CD4-positive, alpha-beta T cell treated with Interleukin-15 for 1 hour (primary cell): ENCODE measurements at regions not wholly inside any gene's neighbourhood (a gene's known extent, or its start where the extent isn't known, plus 50 kb on each side); places are given as distances from the start of the nearest gene placed in this dataset.
"Not testable (repeated sequence)": the region's sequence is repeated elsewhere in the genome, so short reads cannot be mapped to it uniquely, and the experiment has no call there.

Source experiments
- DNase-seq: peaks from one replicate; pipeline ENCODE4 v3.0.0-alpha.2; 2020

- no peak for DNase-seq
These were observed 117.5 kb downstream of the DACT1 start for GRCh38 chr14:58755031-58755925.

GRCh38 chr14:58760121-58760520 lies 122.4 kb downstream of the DACT1 start:
- no peak for DNase-seq

DNA sequence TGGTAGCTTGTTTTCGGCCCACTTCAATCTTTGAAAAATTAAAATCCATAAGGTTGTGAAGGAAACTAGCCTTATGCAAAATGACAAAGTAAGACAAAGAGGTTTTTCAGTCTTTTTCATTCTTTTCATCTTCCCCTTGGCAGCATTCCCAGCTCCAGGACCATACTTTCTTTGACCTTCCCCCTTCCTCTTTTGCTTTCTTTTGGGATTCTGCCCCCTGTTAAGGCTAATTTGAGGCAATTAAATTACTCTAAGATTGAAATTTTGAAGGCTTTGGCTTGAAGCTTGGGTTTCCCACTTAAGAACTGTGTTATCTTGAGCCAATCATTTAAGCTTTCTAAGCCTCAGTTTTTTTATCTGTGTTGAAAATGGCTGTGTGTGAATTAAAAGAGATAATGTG lies 124.9 kb downstream of the DACT1 start:
- no peak for DNase-seq

- no peak for DNase-seq
These were observed 125.4 kb downstream of the DACT1 start for GRCh38 chr14:58763210-58763609.

DNA sequence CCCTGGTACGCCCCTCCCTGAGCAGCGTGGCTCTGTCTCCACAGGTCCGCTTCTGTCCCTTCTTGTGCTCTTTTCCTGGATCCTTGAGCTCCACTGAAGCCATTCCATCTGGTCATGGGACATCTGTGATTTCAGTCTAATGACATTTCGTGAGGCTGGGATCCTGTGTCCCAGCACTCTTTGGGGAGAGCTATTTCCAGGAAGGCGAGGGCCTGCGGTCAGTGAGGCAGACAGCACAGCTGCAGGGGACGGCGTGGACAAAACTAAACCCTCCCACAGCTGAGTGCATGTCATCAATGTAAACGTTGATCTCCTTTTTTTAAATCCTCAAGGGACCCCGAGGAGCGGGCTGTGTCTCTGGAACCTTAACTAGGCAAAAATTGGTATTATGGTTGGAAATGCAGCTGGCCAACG lies 127.7 kb downstream of the DACT1 start:
- DNase-seq = no peak

DNA sequence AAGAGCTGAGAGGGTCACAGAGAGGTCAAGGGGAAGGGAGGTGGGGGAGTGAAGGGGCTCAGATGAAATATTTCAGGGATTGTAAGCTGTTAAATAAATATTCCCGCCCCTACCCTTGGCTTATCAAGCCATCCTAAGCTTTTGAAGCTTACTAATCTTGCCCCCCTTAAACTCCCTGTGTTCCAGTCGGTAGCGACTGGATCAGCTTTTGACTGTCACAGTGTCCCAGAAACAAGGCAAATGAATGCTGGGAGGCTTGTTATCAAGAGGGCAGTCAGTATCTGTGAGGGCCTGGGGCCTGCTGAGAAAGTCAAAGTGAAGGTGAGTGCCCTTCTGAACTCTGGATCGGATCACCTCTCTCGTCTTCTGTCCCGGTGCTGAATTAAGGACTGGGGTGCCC lies 128.1 kb downstream of the DACT1 start:
- no peak for DNase-seq

DNA sequence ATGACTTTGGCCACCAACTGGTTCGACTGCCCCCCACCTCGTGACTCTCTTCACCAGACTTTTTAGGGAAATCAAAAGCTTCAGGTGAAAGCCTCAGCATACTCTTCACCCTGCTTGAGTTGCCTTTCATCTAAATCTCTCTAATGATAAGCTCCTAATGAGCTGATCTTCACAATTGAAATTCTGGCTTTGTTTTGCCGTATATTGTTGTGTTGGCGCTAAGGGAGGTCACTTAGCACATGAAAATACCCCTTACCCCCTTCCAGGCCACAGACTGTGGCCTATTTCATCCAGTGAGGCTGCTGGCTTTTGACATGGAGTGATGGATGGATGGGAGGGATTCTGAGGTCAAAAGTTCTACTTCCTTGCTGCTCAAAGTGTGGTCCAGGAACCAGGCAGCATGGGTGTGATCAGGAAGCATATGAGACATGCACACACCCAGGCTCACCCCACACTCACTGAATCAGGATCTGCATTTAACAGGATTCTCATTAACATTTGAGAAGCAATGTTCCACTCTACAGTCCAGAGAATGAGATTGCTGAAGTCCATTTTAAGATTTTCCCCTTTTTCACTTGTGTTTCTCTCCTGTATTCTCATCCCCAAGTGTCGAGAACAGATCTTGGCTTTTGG lies 131.4 kb downstream of the DACT1 start:
- DNase-seq = no peak

- no peak for DNase-seq
These were observed 132.0 kb downstream of the DACT1 start for GRCh38 chr14:58769771-58770170.

GRCh38 chr14:58770491-58770982 lies 132.8 kb downstream of the DACT1 start:
- DNase-seq = no peak

DNA sequence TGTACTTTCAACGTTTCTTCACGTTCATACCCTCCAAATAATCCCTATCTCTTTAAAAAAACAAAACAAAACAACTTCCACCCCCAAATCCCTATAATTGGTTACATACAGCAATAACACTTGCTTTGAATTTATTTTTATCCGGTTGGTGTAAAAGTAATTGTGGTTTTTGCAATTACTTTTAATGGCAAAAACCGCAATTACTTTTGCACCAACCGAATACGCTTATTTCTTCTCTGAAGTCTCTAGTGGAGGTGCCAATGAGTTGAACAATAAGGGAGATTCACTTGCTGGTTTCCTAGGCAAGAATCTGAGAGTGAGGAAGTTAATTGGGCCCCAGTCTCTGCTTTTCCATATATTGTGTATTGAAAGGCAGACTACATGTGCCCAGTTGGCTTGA lies 133.3 kb downstream of the DACT1 start:
- no peak for DNase-seq

DNA sequence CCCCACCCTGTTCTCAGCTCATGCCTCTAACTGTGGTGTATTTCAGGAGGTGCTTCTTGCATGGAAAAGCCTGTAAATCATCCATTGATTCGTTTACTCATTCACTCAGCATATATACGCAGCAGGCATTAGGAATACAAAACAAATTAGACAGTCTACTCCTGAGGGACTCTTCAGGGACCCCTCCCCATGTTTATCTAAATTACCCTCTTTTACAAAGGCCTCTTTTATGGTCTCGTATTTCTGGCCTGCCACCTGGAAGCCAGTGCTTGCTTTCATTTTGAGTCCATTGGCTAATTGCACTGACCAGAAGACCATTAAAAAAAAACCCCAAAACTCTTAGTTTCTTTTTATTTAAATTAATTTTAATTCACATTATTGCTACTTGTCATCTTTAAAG lies 134.4 kb downstream of the DACT1 start:
- no peak for DNase-seq

- DNase-seq = no peak
These were observed 135.2 kb downstream of the DACT1 start for GRCh38 chr14:58772794-58773620.

DNA sequence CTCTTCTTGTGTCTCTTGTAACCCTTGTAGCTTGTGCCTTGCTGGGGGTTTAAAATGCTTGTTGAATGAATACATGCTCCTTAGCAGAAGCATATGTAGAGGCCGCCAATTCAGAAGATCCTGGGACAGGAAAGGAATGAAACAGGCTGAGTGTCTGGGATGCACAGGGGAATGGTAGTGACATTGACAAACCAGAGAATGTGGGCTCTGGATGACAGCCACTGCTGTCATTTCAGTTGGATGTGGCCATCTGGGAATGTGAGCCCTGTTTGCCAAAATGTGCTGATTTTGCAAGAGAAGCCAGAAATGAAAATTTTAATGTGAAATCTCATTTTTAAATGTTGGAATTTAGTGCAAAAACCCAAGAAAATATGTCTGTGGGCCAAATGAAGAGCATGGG lies 136.8 kb downstream of the DACT1 start:
- DNase-seq = no peak

DNA sequence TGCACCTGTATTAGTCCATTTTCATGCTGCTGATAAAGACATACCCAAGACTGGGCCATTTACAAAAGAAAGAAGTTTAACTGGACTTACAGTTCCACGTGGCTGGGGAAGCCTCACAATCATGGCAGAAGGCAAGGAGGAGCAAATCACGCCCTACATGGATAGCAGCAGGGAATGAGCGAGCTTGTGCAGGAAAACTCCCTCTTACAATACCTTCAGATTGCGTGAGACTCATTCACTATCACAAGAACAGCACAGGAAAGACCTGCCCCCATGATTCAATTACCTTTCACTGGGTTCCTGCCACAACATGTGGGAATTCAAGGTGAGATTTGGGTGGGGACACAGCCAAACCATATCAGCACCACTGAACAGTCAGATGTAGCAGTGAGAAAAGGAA lies 137.4 kb downstream of the DACT1 start:
- DNase-seq = not testable (repeated sequence)

DNA sequence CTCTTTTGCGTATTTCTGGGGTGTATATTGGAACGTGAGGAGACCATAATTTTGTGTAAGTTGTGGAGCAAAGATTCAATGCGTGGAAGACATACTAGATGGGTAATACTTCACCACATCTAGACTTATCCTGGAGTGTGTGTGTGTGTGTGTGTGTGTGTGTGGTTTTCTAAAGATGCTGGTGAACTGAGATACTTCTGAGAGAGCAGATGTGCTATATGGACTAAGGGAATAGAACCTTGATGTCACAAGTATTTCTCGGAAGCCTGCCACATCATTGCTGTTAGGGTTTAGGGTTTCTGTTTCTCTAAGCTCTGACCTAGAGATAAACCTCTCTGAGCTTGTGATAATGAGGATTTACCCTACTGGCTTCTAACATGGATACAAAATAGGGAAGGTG lies 138.8 kb downstream of the DACT1 start:
- DNase-seq = no peak

- no peak for DNase-seq
These were observed 139.8 kb downstream of the DACT1 start for GRCh38 chr14:58777541-58777979.

- no peak for DNase-seq
These were observed 140.4 kb downstream of the DACT1 start for GRCh38 chr14:58778202-58778601.

DNA sequence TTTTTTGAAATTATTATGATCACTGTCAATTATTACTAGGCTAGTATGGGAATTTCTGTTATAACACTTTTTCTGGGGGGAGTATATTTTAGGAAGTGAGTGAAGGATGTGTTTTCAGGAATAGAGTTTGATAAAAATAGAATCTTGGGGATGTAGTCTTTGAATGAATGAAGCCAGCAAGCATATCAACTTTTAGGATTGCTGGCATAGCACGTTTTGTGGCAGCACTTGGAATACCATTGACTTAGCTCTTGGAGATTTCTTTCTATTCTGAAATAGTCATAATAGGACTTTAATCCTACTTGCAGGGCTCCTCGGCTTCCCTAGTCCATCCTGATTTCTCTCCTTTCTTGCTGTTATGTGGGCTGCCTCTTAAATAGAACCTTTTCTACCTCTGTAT lies 141.6 kb downstream of the DACT1 start:
- no peak for DNase-seq

GRCh38 chr14:58780185-58780584 lies 142.4 kb downstream of the DACT1 start:
- no peak for DNase-seq

DNA sequence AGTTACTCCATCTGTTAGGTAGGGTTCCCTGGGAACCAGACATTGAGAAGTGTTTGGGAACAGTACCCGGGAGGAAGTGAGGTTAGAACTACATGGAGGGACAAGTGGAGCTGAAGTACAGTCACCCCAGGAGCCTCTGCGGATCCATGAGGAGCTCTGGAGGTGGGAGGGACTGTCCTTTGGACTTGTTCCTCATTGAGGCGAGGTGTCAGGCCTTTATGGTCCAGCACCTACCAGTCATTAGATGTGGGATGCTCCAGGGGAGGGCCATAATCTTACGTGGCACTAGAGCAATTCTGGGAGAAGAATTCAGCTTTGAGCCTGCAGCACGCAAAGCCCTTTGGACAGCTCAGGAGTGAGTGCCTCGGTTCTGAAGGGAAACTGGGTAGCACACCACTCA lies 142.8 kb downstream of the DACT1 start:
- DNase-seq = no peak

DNA sequence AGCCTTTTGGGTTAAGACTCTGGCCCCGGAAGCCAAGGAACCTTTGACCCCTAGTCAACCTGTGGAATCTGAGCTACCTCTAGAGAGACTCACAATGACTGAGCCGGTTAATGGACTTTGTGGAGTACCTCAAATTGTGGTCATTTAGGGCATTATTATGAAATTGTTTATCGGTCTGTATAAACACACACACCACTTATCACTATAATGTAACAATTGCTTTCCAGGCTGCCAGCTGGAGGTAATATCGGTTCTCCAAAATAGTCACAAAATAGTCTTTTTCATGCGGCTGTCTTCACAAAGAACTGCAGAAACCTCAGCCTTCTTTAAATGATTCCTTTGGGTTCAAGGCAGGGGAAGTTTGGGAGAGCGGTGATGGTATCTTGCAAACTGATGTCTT lies 144.2 kb downstream of the DACT1 start:
- DNase-seq = no peak

DNA sequence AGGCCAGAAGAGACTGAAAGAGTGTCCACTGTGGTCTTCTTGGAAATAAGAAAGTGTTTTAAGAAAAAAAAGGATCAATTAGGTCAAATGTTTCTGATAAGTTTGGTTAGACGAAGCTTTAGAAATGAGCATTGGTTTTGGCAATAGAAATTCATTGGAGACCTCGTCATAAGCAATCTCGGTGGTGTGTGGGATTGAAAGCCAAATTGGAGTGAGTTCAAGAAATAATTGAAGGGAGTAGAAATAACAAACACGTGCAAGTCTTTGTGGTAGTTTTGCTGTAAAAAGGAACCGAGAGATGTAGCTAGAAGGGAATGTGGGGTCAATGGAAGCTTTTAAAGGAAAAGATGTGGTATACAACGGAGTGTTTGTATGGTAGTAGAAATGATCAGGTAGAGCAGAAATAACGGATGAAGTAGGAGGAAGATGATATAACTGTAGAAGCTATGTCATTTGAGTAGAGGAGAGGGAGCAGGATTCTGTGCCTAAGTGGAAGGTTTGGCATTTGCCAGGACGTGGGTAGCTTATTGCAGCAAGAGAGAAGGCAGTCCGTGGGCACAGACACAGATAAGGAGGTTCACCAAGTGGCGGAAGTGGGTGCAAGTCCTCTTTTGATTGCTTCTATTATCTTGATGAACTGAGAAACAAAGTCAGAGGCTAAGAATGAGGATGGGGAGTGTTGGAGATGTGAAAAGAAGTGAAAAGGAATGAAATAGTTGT lies 146.2 kb downstream of the DACT1 start:
- no peak for DNase-seq

GRCh38 chr14:58784931-58785330 lies 147.2 kb downstream of the DACT1 start:
- DNase-seq = no peak
